ENCODE measurements at regions not wholly inside any gene's neighbourhood (a gene's known extent, or its start where the extent isn't known, plus 50 kb on each side); places are given as distances from the start of the nearest gene placed in this dataset.

GRCh38 chr2:189297446-189297845 is 117.9 kb upstream of the COL5A2 start:
- TF ChIP-seq, protein P1, sequence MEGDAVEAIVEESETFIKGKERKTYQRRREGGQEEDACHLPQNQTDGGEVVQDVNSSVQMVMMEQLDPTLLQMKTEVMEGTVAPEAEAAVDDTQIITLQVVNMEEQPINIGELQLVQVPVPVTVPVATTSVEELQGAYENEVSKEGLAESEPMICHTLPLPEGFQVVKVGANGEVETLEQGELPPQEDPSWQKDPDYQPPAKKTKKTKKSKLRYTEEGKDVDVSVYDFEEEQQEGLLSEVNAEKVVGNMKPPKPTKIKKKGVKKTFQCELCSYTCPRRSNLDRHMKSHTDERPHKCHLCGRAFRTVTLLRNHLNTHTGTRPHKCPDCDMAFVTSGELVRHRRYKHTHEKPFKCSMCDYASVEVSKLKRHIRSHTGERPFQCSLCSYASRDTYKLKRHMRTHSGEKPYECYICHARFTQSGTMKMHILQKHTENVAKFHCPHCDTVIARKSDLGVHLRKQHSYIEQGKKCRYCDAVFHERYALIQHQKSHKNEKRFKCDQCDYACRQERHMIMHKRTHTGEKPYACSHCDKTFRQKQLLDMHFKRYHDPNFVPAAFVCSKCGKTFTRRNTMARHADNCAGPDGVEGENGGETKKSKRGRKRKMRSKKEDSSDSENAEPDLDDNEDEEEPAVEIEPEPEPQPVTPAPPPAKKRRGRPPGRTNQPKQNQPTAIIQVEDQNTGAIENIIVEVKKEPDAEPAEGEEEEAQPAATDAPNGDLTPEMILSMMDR (IDR thresholded peaks at IDR 0.05): no peak
- TF ChIP-seq POLR2A (IDR thresholded peaks at IDR 0.05): no peak
- H3K27ac ChIP-seq: no peak overlapping the region
- H3K9me3 ChIP-seq: peaks cover 0 to 9% (median 0%) of the 10 kb centered on the region in 12 donors
- no peak overlapping the region for H3K4me3 ChIP-seq
- no peak for DNase-seq
- no peaks in the 10 kb centered on the region for H3K4me1 ChIP-seq
- intact Hi-C loops (cut with DNase I): no loop called here
- H3K36me3 ChIP-seq: no peaks in the 10 kb centered on the region
- no peaks in the 10 kb centered on the region for H3K27me3 ChIP-seq
- no peak for ATAC-seq

DNA sequence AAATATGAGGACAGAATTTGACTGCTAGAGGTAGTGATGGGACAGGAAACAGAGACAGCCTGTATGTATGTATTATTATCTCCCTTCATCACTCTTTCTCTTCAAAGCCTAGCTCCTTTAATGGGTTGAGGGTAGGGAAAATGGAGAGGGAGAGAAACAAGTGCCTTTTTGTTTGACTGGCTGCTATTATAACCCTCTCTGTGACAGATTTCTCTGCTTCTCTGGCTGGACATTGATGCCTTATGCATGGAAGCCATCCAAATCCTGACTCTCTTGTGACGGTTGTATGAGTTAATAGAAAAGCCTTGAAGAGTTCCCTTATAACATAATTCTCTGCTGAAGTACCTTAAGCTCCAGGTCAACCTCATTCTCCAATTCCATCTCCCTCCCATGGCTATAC is 118.5 kb upstream of the COL5A2 start:
- H3K36me3 ChIP-seq: no peaks in the 10 kb centered on the region
- DNase-seq (no peak), ATAC-seq (no peak)
- no peak for TF ChIP-seq POLR2A (IDR thresholded peaks at IDR 0.05)
- TF ChIP-seq, protein P1 (IDR thresholded peaks at IDR 0.05): no peak
- no peaks in the 10 kb centered on the region for H3K27me3 ChIP-seq
- 33 to 66% (median 63%) methylated on average over 1 of the region's 1 CpG for WGBS, 4 donors
- no peaks in the 10 kb centered on the region for H3K4me1 ChIP-seq
- H3K9me3 ChIP-seq: peaks cover 0 to 9% (median 0%) of the 10 kb centered on the region in 12 donors
- H3K27ac ChIP-seq: no peak overlapping the region
- H3K4me3 ChIP-seq: no peak overlapping the region
- intact Hi-C loops (cut with DNase I): no loop called here

- Histone ChIP-seq H3K27me3 (no peaks in the 10 kb centered on the region), H3K27ac (no peak overlapping the region), H3K36me3 (no peaks in the 10 kb centered on the region), H3K9me3 (peaks cover 0 to 9% (median 0%) of the 10 kb centered on the region in 12 donors), H3K4me3 (no peak overlapping the region), H3K4me1 (no peaks in the 10 kb centered on the region)
- no peak for TF ChIP-seq POLR2A (IDR thresholded peaks at IDR 0.05)
- TF ChIP-seq, protein P1 (IDR thresholded peaks at IDR 0.05): no peak
- ATAC-seq (no peak), DNase-seq (no peak)
- intact Hi-C loops (cut with DNase I): no loop called here
- 70 to 95% (median 80%) methylated on average over 1 of the region's 1 CpG for WGBS, 4 donors
These were observed 118.9 kb upstream of the COL5A2 start for GRCh38 chr2:189298481-189298880.

GRCh38 chr2:189299974-189300373 is 120.4 kb upstream of the COL5A2 start:
- Histone ChIP-seq H3K9me3 (peaks cover 0 to 9% (median 0%) of the 10 kb centered on the region in 12 donors), H3K4me1 (no peaks in the 10 kb centered on the region)
- 86 to 88% (median 87%) methylated on average over 1 of the region's 1 CpG for WGBS, 4 donors

More at GRCh38 chr2:189299974-189300373, 120.4 kb upstream of the COL5A2 start:
- Histone ChIP-seq H3K27me3 (no peaks in the 10 kb centered on the region), H3K4me3 (no peak overlapping the region), H3K27ac (no peak overlapping the region), H3K36me3 (no peaks in the 10 kb centered on the region)
- TF ChIP-seq POLR2A (IDR thresholded peaks at IDR 0.05): no peak
- TF ChIP-seq, protein P1 (IDR thresholded peaks at IDR 0.05): no peak
- DNase-seq (no peak), ATAC-seq (no peak)
- intact Hi-C loops (cut with DNase I): no loop called here

Data from heart left ventricle (tissue), 16 donors.